ENCODE measurements at regions not wholly inside any gene's neighbourhood (a gene's known extent, or its start where the extent isn't known, plus 50 kb on each side); places are given as distances from the start of the nearest gene placed in this dataset.

GRCh38 chr4:9716093-9716492, 65.3 kb upstream of the DRD5 start:
- Histone ChIP-seq H3K36me3 (ENCODE audit: control insufficient read depth in 2 of 4, insufficient read depth in 4 of 4, low read length in 3 of 4) (no peaks in the 10 kb centered on the region), H4K91ac (replicated peaks; ENCODE audit: insufficient read length, low read length) (no peak overlapping the region), H3K4ac (replicated peaks; ENCODE audit: insufficient read length, low read depth, low read length) (no peak overlapping the region), H3K27ac (ENCODE audit: low read depth, low read length) (no peak overlapping the region), H3K4me3 (ENCODE audit: extremely low read depth in 1 of 4, insufficient read depth in 2 of 4, low read depth in 3 of 4, low read length in 4 of 4) (no peak overlapping the region), H2AFZ (ENCODE audit: low read length) (no peak overlapping the region), H2BK12ac (ENCODE audit: low read depth, low read length) (no peak overlapping the region), H3K18ac (ENCODE audit: extremely low read depth, low read length) (no peak overlapping the region), H3K4me1 (replicated peaks in 1 of 4; ENCODE audit: control insufficient read depth in 3 of 4, insufficient read depth in 4 of 4, low read length in 3 of 4) (no peaks in the 10 kb centered on the region), H2BK15ac (ENCODE audit: low read length) (no peak overlapping the region), H4K20me1 (replicated peaks in 1 of 2; ENCODE audit: control insufficient read depth in 1 of 2, insufficient read depth in 2 of 2, low read length in 2 of 2) (no peaks in the 10 kb centered on the region), H3K4me2 (ENCODE audit: insufficient read depth in 1 of 2, low read depth in 2 of 2, low read length in 2 of 2) (no peak overlapping the region), H3K23me2 (ENCODE audit: low read depth, low read length) (no peaks in the 10 kb centered on the region), H3K79me2 (ENCODE audit: control insufficient read depth in 1 of 2, insufficient read depth in 2 of 2, low read length in 2 of 2) (no peaks in the 10 kb centered on the region), H3K23ac (ENCODE audit: insufficient read length) (no peak overlapping the region), H3K14ac (ENCODE audit: insufficient read length) (no peak overlapping the region), H4K8ac (ENCODE audit: extremely low read depth, insufficient read depth, low read length) (no peak overlapping the region), H2BK5ac (ENCODE audit: low read depth, low read length) (no peak overlapping the region), H2AK5ac (ENCODE audit: low read depth, low read length) (no peak overlapping the region), H4K5ac (ENCODE audit: insufficient read length, low read depth, low read length) (no peak overlapping the region), H3K79me1 (ENCODE audit: low read depth, low read length) (no peaks in the 10 kb centered on the region), H3K27me3 (replicated peaks in 1 of 4; ENCODE audit: control insufficient read depth in 3 of 4, extremely low read depth in 1 of 4, insufficient read depth in 3 of 4, low read length in 3 of 4) (no peaks in the 10 kb centered on the region), H3K9ac (replicated peaks in 1 of 4; ENCODE audit: extremely low read depth in 1 of 4, low read depth in 3 of 4, low read length in 3 of 4) (no peak overlapping the region), H3K56ac (replicated peaks; ENCODE audit: insufficient read length, low read depth, low read length) (no peak overlapping the region), H3K9me3 (ENCODE audit: insufficient read depth in 2 of 2, low read depth in 1 of 2, low read length in 1 of 2) (no peaks in the 10 kb centered on the region), H2BK20ac (ENCODE audit: low read length) (no peak overlapping the region), H2BK120ac (replicated peaks; ENCODE audit: low read depth, low read length) (no peak overlapping the region)
- CTCF ChIA-PET (ENCODE audit: partially characterized antibody), result interaction anchor here (1.1 kb wide), 1 partner anchor 10 kb away, joined by 3 read pairs; no protein-coding TSS in a partner anchor
- no peak for FAIRE-seq
- POLR2A ChIA-PET (ENCODE audit: partially characterized antibody), result no interaction called here
- WGBS, 2 experiments (ENCODE audit: extremely low coverage in 1 of 2, insufficient coverage in 1 of 2, insufficient read length in 1 of 2, insufficient replicate concordance in 2 of 2, low coverage in 1 of 2, low lambda C conversion rate in 2 of 2, missing lambda C conversion rate in 1 of 2), result 45% methylated on average over 3 of the region's 3 CpGs; no CpG with 5 or more reads in 1 of the 2 experiments
- no peak for DNase-seq (ENCODE audit: low read depth in 1 of 2, low spot score in 2 of 2)
- no peak for TF ChIP-seq USF2 (IDR thresholded peaks at IDR 0.05; ENCODE audit: low read length)
- TF ChIP-seq RFX5 (IDR thresholded peaks at IDR 0.05; ENCODE audit: borderline replicate concordance, low read depth, low read length), result no peak
- no peak for TF ChIP-seq CTBP2 (IDR thresholded peaks at IDR 0.05; ENCODE audit: borderline replicate concordance, insufficient read depth, insufficient read length, low read length)
- TF ChIP-seq SP2 (IDR thresholded peaks at IDR 0.05; ENCODE audit: low read length), result no peak
- no peak for TF ChIP-seq NRF1 (IDR thresholded peaks at IDR 0.05; ENCODE audit: low read depth, low read length)
- no peak for TF ChIP-seq MAFK (IDR thresholded peaks at IDR 0.05; ENCODE audit: low read depth, low read length)
- TF ChIP-seq JUN (IDR thresholded peaks at IDR 0.05; ENCODE audit: low read depth, low read length), result no peak
- no peak for TF ChIP-seq EGR1 (IDR thresholded peaks at IDR 0.05; ENCODE audit: borderline replicate concordance, low read depth, low read length)

Measured in H1 (cell line).